ENCODE measurements at regions not wholly inside any gene's neighbourhood (a gene's known extent, or its start where the extent isn't known, plus 50 kb on each side); places are given as distances from the start of the nearest gene placed in this dataset.

DNA sequence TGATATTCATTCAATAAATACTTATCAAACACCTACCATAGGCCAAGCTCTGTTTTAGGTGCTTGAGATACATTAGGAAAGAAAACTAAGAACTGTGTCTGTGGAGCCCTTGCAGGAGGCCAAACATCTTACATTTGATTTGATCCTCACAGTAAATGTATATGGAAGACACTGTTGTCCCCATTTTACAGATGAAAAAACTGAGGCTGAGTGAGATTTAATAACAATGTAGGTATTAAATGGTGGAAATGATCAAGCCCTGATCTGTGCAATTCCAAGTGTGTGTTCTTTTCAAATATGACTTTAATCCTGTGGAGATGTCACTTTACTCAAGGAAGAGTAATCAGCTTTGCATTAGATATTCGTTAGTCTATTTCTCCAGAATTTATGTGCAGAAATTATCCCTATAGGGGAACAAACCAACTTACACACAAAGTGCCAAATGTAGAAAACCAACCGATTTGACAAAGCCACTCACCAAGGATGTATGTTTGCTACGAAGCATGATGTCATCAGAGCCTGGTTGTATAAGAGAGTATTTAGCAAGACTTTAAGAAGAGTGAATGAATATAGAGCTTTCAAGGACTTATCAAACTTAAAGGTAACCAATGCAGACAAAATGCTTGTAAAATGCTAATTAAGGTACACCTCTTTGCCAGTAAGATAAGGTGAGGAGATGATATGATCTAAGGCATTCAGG, 153.9 kb upstream of the NFIB start:
- DNase-seq (ENCODE audit: low spot score) = no peak

DNA sequence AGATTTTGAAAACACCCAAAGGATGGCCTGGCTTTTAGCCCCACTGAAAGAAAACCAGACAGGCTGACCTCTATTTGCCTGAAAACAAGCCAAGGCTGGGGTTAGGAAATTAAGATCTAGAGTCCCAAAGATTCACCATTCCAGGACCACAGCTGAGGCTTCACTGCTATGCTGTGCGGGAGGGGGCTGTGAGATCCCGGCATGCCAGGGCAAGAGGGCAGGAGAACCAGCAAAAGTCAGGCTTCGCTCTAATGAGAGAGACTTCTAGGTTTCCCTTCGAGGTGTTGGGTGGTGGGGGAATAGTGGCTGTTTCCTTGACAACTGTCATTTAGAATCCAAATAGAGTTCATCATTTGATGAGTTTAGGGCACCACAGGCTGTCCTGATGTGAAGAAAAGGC, 152.9 kb upstream of the NFIB start:
- DNase-seq (ENCODE audit: low spot score) = no peak

DNA sequence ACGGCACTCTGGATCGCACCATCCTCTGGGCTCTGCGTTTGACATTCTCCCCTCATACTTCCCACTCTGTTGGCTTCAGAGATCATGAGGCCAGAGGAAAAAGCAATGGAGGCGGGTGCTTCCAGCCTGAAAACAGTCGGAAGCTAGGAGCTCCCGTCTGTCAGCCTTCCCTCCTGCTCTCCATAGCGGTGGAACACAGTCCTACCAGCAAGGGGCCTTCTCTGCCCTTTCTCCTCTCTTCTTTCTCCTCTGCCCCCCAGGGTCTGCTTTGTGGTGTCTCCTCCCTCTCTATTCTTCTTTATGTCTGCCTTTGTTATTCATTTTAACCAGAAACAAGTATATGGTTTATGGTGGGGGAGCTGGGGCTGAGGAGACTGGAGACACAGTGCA, 152.5 kb upstream of the NFIB start:
- no peak for DNase-seq (ENCODE audit: low spot score)

DNA sequence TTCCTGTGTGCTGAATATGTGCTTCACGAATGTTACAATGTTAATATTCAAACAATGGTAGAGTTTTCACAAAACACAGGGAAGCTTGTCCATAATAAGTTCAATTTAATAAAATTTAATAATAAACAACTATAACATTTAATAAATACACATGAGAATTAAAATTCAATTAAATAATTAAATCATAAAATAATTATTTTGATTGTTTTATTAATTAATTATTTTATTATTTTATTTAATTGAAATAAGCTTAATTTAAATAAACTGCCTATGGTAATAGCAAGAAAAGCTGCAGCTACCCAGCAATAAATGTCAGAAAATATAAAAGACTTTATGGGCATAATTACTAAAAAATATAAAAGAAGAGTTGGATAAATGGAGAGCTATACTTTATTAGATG, 149.0 kb upstream of the NFIB start:
- no peak for DNase-seq (ENCODE audit: low spot score)

DNA sequence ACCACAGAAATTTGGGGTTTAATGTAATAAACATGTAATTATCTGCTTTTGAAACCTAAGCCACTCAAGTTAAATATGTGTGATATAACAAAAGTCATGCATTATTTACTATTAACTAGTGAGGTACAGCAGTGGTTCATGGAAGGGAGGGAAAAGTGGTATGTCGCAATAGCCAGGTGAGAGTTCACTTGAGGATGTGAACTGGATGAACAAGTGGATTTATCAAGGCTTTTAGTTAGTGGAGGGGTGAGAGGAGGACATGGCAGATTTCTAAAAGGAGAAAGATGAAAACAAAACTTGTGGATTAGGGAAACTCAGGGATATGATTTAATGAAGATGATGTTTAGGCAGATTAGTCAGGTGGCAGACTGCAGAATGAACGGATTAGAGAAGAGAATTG, 141.3 kb upstream of the NFIB start:
- DNase-seq (ENCODE audit: low spot score) = no peak

DNA sequence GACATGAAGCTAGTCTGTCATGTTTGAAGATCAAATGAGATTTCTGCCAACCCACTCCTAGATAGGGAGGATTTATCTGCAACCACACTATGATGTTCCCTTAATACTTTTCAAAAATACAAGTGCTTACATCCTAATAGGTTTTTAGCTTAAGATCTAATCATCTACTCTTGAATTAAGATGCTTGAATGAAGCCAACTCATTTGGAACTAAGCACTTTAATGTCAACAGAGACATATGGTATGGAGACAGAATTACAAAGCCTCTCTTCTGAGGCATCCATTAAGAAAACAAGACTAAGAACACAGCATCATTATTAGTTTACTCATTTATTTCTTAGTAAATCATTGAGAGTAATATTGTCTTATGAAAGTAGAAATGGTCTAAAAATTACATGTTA, 139.3 kb upstream of the NFIB start:
- no peak for DNase-seq (ENCODE audit: low spot score)

DNA sequence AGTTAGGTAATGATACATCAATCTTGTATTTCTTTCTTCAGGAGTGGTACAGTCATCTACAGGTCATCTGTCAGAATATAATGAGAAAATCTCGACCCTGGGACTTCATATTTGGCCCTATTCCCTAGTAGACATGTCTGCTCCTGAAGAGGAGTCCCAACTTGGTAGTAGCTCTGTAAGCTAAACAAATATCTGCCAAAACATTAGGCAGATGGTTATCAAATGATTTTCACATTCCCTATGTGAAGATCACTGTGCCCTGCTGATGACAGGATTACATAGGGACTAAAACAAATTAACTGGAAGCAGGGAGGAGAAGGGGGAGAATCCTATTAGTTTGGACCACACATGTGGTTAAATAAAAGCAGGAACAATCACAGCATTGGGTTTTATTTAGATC, 138.6 kb upstream of the NFIB start:
- DNase-seq (ENCODE audit: low spot score) = peak; percentile 18

DNA sequence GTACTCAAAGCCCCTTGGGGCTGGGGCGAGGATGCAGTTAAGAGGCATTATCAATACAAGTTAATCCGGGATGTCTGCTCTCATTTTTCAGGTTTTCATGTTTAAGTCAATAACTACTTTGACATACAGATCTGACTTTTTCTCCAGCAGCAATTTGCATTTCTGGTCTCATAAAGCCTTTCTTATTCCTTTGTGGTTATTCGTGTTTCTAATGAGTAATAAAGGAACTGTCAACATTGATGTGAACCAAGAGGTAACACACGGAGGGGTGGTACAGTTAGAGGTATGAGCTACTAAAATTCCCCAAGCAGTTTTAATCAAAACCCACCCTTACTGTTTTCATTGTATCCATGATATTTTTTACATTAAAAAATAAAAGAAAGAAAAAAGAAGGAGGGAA, 138.0 kb upstream of the NFIB start:
- no peak for DNase-seq (ENCODE audit: low spot score)

DNA sequence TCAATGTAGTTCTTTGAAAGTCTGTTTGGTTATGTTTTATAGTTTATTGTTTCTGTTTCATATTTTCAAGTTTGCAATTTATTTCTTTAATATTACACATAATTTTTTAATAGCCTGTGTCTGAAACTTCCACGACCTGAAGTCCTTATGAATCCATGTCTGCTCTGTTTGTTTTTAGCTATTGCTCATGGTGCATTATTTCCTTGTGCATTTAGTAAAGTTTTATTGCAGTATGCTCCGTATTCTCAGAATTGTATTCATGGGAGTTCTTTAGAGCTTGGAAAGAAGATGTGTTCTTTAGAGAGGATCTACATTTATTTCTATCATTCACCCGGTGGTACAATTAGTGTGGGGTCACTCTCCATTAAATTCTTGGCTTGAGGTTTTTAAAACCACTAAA, 133.2 kb upstream of the NFIB start:
- no peak for DNase-seq (ENCODE audit: low spot score)

DNA sequence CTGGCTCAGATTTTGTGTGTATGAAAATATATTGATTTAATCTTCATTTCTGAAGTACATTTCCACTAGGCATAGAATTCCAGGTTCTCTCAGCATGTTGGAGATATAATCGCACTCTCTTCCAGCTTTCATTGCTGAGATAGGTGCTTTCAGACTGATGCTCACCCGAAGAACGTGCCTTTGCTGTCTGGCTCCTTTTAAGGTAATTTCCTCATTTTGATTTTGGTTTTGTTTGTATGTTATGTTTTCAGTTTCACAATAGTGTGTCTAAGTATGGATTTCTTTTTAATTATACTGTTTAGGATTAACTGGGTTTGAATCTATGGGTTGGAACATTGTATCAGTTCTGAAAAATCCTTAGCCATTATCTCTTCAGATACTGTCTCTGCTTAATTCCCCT, 132.0 kb upstream of the NFIB start:
- no peak for DNase-seq (ENCODE audit: low spot score)

DNA sequence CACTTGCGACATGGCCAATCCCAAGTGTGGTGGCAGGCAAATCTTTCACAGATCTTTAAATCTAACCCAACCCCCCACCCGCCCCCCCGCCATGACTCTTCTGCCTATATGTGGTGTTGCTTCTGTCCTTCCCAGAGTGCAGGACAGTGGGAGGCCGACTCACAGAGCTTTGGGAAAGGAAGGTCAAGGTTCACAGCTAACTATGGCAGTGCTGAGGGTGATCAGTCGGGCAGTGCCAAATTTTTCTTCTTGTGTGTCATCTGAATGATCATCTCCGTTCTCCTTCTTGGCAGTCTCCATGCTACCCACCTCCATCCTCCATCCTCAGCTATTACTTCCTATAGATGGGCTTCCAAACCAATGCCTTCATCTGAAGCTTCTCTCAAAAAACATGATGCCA, 129.0 kb upstream of the NFIB start:
- DNase-seq (ENCODE audit: low spot score) = no peak

DNA sequence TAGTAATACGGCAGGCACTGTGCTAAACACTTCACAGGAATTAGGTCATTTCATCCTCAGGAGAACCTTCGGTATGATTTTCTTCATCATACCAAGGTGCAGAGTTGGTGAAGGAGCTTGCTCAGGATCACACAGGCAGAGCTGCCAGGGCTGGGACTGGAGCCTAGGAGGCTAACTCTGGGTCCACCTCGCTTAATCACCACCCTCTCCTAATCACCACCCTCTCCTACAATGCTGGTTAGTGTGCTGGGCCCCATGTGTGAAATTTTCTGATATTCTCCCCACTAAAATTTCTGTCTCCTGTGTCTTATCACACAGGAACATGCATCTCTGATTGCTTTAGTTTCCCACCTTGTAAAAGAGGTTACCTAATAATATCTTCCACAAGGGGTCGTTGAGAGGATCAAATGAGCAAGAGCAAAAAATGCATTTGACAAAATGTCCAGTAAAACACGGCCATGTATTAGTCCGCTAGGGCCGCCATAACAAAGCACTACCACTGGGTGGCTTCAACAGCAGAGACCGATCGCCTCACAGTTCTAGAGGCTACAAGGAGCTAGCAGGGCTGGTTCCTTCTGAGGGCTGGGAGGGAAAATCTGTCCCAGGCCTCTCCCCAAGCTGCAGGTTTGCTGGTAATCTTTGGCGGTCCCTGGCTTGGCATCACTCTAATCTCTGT, 128.2 kb upstream of the NFIB start:
- peak; percentile 19 for DNase-seq (ENCODE audit: low spot score)

DNA sequence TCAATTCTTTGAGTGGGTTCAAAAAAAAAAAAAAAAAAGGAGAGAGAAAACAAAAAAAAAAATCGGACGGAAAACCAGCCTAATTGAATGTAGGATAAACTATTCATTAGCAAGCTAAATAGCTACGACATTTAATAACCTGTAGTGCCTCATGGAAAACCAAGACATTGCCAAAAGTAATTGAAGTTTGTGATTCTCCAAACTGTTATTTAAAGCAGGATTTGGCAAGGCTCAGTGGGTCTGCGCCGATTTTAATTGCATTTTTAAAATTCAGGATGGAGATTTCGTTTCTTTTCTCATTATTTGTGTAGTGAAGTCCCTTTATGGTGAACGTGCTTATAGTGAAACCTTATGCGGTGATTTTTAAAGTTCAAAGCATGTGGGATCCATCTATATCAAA, 127.2 kb upstream of the NFIB start:
- DNase-seq (ENCODE audit: low spot score) = no peak

DNA sequence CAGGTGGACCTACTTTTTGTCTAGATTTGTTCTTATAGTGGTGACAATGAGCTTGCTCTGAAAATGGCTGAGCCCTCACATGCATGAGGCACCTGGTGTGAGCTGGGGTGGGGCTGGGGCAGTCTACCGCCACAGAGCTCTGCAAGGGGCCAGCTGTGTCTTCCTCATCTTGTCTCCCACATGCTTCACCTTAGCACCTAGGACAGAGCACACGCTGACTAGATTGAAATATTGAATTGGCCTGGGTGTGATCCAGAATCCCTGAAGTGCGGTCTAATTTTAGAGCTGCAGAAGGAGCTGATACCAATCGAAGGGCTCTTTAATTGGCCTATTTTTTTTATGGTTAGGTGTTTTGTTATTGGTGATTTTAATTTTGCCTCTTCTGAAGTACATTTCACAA, 126.1 kb upstream of the NFIB start:
- DNase-seq (ENCODE audit: low spot score) = no peak

DNA sequence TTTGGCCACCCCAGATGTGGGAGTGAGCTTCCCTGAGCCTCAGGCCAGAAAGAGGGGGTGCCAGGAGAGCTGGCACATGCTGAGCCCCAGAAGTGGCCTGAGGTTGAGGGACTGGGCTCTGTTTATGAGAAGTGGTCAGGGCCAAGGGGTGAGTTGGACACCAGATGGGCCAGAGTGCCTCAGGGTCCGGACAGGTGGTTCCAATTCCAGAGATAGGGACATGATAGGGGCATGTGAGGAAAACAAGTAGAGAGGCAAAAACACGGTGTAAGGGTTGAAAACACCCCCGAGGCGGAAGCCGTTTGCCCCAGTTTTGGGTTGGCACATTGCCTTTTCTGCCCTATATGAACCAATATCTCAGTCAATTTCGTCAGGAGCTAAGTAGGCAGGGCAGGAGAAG, 125.6 kb upstream of the NFIB start:
- no peak for DNase-seq (ENCODE audit: low spot score)

DNA sequence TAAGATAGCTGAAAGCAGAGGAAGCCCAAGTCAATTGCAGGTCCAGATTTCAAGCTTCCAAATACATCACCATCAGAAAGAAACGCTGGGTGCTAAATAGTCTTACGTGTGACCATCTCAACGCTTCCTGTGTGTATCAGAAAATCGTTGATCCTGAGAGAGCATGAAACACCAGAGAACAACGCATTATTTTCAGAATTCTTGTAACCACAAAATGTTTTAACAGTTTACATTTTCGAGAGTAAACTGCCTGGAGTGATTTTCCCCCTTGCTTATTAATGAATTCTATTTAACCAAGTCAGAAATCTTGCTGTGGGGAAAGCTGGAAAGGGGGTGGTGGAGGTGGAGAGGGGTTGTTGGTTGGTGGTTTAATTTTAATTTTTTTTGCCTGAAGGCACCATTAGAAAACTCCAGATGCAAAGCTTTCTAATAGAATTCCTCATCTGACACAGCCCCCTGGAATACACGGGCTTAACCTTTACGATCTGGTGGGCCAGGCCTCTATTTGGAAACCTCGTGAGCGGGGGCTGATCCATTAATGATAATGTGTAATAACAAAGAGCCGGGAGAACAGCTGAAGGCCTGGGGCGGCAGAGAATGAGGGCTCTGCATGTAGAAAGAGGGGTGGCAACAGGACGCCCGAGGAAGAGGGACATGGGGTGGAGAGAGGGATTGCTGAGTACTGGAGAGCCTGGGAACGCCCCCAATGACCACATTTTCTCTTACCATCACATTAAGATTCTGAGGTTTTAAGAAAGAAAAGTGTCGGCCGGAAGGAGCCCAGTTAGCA, 124.5 kb upstream of the NFIB start:
- DNase-seq (ENCODE audit: low spot score) = no peak

DNA sequence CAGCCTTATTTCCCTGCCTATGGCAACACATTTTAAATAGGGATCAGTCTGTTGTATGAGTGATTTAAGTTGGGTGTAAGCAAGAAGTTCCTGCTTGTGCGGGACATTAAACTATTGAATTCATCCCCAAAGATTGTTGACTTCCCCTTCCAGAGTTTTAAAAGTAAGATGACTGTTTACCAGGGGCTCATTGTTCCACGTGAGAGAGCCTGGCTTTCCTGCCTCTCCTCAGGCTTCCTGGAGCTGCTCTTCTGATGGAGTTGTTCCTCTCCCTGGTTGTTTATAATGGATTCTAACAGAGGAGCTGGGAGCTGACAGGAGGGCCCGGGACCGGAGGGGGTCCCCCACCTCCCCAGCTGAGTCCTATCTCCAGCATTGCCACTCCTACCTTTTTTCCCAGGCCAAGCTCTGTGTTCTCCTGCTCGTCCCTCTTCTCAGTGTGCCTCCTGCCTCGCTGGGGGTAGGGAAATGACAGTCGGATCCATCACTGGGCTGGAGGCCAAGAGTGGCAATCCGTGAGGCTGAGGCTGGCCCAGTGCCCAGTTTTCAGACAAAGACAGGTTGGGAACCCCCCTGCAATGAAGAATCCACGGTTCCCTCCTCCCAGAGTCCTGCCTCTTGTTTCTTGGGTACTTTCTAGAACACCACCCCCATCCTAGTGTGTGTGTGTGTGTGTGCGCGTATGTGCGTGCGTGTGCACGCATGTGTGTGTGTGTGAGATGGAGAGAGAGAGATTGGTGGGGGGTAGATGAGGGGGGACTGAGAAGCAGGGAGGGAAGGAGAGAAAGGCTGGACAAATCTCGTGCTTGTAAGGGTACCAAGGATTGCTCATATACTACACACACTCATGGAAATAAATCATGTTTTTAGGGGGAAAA, 123.7 kb upstream of the NFIB start:
- no peak for DNase-seq (ENCODE audit: low spot score)

DNA sequence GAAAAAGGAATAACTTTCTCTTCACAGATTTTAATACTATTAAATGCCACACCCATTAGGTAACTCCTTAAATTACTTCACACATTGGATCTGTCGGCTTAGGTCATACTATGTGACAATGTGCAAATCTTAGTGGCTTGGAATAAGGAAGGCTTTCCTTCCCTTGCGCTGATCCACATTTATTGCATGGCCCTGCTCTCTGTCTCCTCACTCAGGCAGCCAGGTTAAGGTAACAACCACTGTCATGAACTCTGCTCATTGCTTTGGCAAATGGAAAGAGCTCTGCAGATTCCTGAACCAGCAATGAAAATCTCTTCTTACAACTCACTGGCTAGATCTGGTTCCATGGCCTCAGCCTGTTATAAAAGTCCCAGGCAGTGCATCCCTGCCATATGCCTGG, 121.9 kb upstream of the NFIB start:
- DNase-seq (ENCODE audit: low spot score) = no peak

DNA sequence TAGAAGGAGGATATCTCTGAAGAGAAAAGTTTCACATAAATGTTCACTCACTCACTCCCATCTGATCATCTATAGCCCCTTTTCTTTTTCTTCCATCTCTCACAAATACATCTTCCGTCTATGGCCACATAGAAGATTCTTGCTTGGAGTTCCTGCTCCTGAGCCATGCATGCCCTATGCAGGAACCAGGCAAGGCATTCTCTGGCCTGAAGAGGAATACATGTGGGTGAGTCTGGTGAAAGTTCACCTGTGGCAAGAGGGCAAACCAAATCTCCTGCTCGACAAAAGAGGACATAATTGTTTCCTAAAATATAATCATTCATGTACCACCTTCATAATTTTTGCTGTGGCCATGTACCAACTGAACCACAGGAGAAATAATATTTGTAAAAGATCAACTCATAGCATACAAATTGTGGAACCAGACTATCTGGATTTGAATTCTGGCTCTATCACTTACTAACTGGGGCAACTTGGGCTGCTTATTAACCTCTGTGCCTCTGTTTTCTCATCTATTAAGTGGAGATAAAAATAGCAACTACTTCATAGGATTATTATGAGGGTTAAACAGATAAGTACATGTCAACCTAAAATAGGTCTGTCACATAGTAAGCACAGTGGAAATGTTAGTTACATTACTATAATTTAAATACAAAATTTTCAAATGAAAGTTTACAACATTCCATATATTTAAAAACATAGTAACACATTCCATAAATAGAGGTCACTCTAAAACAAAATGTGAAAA, 121.2 kb upstream of the NFIB start:
- no peak for DNase-seq (ENCODE audit: low spot score)

DNA sequence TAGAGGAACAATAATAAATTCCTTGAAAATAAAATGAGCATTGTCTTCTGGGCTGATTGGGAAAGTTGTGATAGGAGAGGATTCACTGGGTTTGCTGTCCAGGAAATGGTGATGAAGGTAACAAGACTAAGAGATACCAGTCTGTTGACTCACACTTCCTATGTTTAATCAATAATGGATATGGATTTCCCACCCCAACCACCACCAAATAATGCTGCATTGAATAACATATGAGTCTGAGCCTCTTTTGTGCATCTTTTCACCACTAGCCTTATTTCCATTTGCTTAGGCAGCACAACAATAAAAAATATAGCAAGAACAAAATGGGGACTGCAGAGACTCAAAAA, 120.2 kb upstream of the NFIB start:
- DNase-seq (ENCODE audit: low spot score) = no peak

Measured in SK-N-DZ (cell line).